Right lobe of liver (tissue), 6 donors: ENCODE measurements at regions not wholly inside any gene's neighbourhood (a gene's known extent, or its start where the extent isn't known, plus 50 kb on each side); places are given as distances from the start of the nearest gene placed in this dataset.

Experiments
- ATAC-seq, 4 donors: fragments of 200-7000 bp; cut with Tn5 transposase; one replicate each; pipeline ENCODE4 v1.9.1; 2020; ENCODE audit warnings: mild to moderate bottlenecking in 4 of 4, moderate library complexity in 4 of 4
- DNase-seq, 3 donors: peaks; one replicate each; pipeline ENCODE4 v3.0.0-alpha.2; 2020
- H3K27ac ChIP-seq, 3 donors: fragments of 200-600 bp; one replicate each; pipeline ENCODE4 v1.8.0; 2022
- H3K27me3 ChIP-seq, 2 donors: fragments of 200-600 bp; one replicate each; pipeline ENCODE4 v1.8.0; 2022
- H3K36me3 ChIP-seq, 4 donors: fragments of 200-600 bp; sonication (generic) in 1 of 4; one replicate each; pipeline versions ENCODE4 v1.5.1 to v1.8.0; 2017 to 2022; ENCODE audit warnings: control low read depth in 1 of 4
- H3K4me1 ChIP-seq, 4 donors: fragments of 200-600 bp; sonication (generic) in 1 of 4; one replicate each; pipeline versions ENCODE4 v1.5.1 to v1.8.0; 2017 to 2022; ENCODE audit warnings: control low read depth in 1 of 4
- H3K4me3 ChIP-seq, 3 donors: fragments of 200-600 bp; one replicate each; pipeline ENCODE4 v1.8.0; 2022
- H3K9me3 ChIP-seq, 4 donors: fragments of 200-600 bp; sonication (generic) in 1 of 4; one replicate each; pipeline versions ENCODE4 v1.5.1 to v1.8.0; 2017 to 2022; ENCODE audit warnings: control low read depth in 1 of 4
- POLR2A ChIP-seq: fragments of 450-650 bp; IDR thresholded peaks from one replicate; pipeline ENCODE4 v1.6.1; 2017; ENCODE audit warnings: antibody characterized with exemption, mild to moderate bottlenecking
- WGBS: methylation state at CpG from one replicate; pipeline ENCODE4 v1.1.6; 2018; ENCODE audit warnings: low coverage, low lambda C conversion rate; ENCODE audit not compliant: insufficient coverage; ENCODE audit errors: missing lambda C conversion rate; 5-methylcytosine and 5-hydroxymethylcytosine counted together
- intact Hi-C, 2 donors: fragments of 100-400 bp; cut with DNase I; formaldehyde crosslinking; loops; one replicate each; pipeline versions ENCODE4 v1.11.2 to v1.14.1; 2022
- TF ChIP-seq, protein P1 (sequence below), 4 donors: fragments of 200-600 bp in 3 of 4; fragments of 450-650 bp in 1 of 4; IDR thresholded peaks; one replicate each; pipeline versions ENCODE4 v1.5.1 to v1.8.0; 2016 to 2022; ENCODE audit warnings: antibody characterized with exemption in 4 of 4, mild to moderate bottlenecking in 2 of 4
- donor health status: DM: no; HTN: yes; CAD: no.
- donor health status: DM: no; HTN: no; CAD: no.
- donor health status: DM: no; HTN: no; CAD: no.
- donor health status: DM: no; HTN: yes; CAD: no.
- donor health status: DM: no; HTN: yes; CAD: no.

DNA sequence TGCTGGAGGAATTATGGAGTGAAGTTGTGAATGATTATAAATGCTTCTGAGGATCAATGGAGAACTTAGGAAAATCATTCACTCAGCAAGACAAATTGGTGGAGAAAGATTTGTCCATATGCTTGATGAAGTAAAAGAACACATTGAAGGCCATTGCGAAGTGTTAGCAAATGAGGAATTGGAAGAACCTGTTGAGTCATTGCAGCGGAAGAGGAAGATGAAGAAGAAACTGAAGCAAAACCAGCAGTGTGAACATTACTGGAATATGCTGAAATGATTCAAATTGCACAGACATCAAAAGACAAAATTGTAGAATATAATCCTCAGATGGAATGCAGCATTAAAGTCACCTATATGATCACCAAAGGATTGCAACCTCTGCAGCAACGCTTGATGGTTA lies 168.1 kb downstream of the ADAMTS15 start:
- Histone ChIP-seq H3K36me3 (no peaks in the 10 kb centered on the region), H3K27ac (no peak overlapping the region), H3K4me3 (no peak overlapping the region), H3K4me1 (no peaks in the 10 kb centered on the region), H3K9me3 (no peaks in the 10 kb centered on the region), H3K27me3 (no peaks in the 10 kb centered on the region)
- DNase-seq (no peak), ATAC-seq (no peak)
- intact Hi-C loops = no loop called here
- WGBS = 41% methylated on average over 3 of the region's 3 CpGs
- TF ChIP-seq, protein P1, sequence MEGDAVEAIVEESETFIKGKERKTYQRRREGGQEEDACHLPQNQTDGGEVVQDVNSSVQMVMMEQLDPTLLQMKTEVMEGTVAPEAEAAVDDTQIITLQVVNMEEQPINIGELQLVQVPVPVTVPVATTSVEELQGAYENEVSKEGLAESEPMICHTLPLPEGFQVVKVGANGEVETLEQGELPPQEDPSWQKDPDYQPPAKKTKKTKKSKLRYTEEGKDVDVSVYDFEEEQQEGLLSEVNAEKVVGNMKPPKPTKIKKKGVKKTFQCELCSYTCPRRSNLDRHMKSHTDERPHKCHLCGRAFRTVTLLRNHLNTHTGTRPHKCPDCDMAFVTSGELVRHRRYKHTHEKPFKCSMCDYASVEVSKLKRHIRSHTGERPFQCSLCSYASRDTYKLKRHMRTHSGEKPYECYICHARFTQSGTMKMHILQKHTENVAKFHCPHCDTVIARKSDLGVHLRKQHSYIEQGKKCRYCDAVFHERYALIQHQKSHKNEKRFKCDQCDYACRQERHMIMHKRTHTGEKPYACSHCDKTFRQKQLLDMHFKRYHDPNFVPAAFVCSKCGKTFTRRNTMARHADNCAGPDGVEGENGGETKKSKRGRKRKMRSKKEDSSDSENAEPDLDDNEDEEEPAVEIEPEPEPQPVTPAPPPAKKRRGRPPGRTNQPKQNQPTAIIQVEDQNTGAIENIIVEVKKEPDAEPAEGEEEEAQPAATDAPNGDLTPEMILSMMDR (IDR thresholded peaks at IDR 0.05) = no peak
- TF ChIP-seq POLR2A = no peak

DNA sequence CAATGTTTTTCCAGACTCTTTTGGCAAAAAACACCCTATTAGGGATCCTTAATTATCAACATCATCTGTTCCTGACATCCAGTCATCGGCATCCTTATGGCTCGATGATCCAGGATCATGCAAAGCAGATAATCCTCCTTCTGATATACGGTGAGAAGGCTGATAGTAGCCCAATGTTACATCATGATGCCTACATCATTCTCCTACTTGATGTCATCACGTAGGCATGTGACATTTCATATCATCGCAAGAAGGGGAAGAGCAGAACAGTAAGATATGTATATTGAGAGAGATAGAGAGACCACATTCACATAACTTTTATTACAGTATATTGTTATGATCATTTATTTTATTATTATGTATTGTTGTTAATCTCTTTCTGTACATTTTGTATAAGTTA lies 168.6 kb downstream of the ADAMTS15 start:
- ATAC-seq (no peak), DNase-seq (no peak)
- H3K9me3 ChIP-seq = no peaks in the 10 kb centered on the region
- TF ChIP-seq, protein P1 (IDR thresholded peaks at IDR 0.05) = no peak
- no peak for TF ChIP-seq POLR2A
- 61% methylated on average over 5 of the region's 5 CpGs for WGBS
- no peak overlapping the region for H3K4me3 ChIP-seq
- no peaks in the 10 kb centered on the region for H3K27me3 ChIP-seq
- H3K27ac ChIP-seq = no peak overlapping the region
- intact Hi-C loops = no loop called here
- H3K36me3 ChIP-seq = no peaks in the 10 kb centered on the region
- no peaks in the 10 kb centered on the region for H3K4me1 ChIP-seq

DNA sequence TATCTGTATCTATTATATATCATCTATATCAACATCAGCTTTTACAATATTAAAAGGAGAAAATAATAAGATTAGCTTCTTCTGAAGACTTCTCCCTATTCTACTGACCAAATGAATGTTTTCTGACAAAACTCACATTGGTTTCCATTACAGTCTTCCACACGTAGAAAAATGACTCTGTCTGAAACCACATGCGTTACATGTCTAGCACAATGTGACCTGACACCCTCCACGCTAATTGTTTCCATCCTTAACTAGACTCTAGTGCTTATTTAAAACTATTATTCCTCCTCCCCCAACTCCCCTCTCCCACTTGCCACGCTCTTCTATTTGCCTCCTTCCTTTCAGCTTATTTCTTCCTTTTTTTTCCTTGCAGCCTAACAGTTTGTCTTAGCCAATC lies 172.1 kb downstream of the ADAMTS15 start:
- TF ChIP-seq POLR2A = no peak
- TF ChIP-seq, protein P1 (IDR thresholded peaks at IDR 0.05) = no peak
- intact Hi-C loops = no loop called here
- Histone ChIP-seq H3K36me3 (no peaks in the 10 kb centered on the region), H3K27ac (no peak overlapping the region), H3K4me3 (no peak overlapping the region), H3K4me1 (no peaks in the 10 kb centered on the region), H3K27me3 (no peaks in the 10 kb centered on the region), H3K9me3 (no peaks in the 10 kb centered on the region)
- 46% methylated on average over 4 of the region's 4 CpGs for WGBS
- no peak for ATAC-seq
- DNase-seq = no peak

DNA sequence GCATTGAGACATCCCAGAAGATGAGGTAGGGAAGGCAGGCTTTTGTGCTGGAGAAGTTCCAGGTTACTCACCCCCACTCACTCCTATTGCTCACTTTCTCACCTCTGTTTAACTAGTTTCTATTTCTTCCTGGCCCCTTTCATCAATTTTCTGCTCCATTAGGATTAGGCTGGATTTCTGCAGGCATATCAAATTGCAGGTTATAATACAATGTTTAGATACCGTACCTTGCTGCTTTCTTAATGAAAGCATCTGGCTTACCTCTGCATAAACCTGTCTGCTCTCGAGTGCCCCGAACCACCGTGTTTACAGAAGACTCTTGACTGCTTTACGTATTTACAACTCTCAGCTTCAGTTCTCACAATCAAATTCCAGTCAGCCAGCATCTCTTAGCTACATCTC lies 173.7 kb downstream of the ADAMTS15 start:
- Histone ChIP-seq H3K27ac (no peak overlapping the region), H3K36me3 (no peaks in the 10 kb centered on the region), H3K27me3 (no peaks in the 10 kb centered on the region), H3K4me1 (no peaks in the 10 kb centered on the region), H3K4me3 (no peak overlapping the region), H3K9me3 (no peaks in the 10 kb centered on the region)
- DNase-seq (no peak), ATAC-seq (no peak)
- WGBS = 42% methylated on average over 5 of the region's 5 CpGs
- TF ChIP-seq, protein P1 (IDR thresholded peaks at IDR 0.05) = no peak
- TF ChIP-seq POLR2A = no peak
- intact Hi-C loops = no loop called here
